ENCODE measurements at regions not wholly inside any gene's neighbourhood (a gene's known extent, or its start where the extent isn't known, plus 50 kb on each side); places are given as distances from the start of the nearest gene placed in this dataset.

- H3K36me3 ChIP-seq (ENCODE audit: insufficient read depth, low read length) = no peaks in the 10 kb centered on the region
- H3K4me3 ChIP-seq (ENCODE audit: low read depth, low read length, poor library complexity, severe bottlenecking) = no peak overlapping the region
- no peak overlapping the region for H2AFZ ChIP-seq (ENCODE audit: low read length)
- no peaks in the 10 kb centered on the region for H3K4me1 ChIP-seq (ENCODE audit: insufficient read depth, low read length, severe bottlenecking)
- H3K9me3 ChIP-seq (ENCODE audit: low read length) = no peaks in the 10 kb centered on the region
- no peaks in the 10 kb centered on the region for H4K20me1 ChIP-seq (ENCODE audit: insufficient read depth, low read length)
- no peaks in the 10 kb centered on the region for H3K79me2 ChIP-seq (ENCODE audit: insufficient read depth, low read length)
- no peak for TF ChIP-seq CTCF (IDR thresholded peaks at IDR 0.05; ENCODE audit: low read length)
- TF ChIP-seq EZH2 (IDR thresholded peaks at IDR 0.05; ENCODE audit: borderline replicate concordance, low read length) = no peak
- H3K9me2 ChIP-seq (ENCODE audit: low read depth, low read length) = no peaks in the 10 kb centered on the region
- no peaks in the 10 kb centered on the region for H3K27me3 ChIP-seq (ENCODE audit: insufficient read depth, low read length)
- H3F3A ChIP-seq (ENCODE audit: insufficient read depth, low read length) = no peaks in the 10 kb centered on the region
- no peak overlapping the region for H3K9ac ChIP-seq (ENCODE audit: low read length)
- no peak overlapping the region for H3K27ac ChIP-seq (ENCODE audit: low read depth, low read length, poor library complexity, severe bottlenecking)
- H3K4me2 ChIP-seq (ENCODE audit: low read length) = no peak overlapping the region
Observed at GRCh38 chr13:97695684-97696083, 257.8 kb upstream of the IPO5 start.

GRCh38 chr13:97696921-97697320 lies 256.6 kb upstream of the IPO5 start:
- TF ChIP-seq EZH2 (IDR thresholded peaks at IDR 0.05; ENCODE audit: borderline replicate concordance, low read length) (no peak), CTCF (IDR thresholded peaks at IDR 0.05; ENCODE audit: low read length) (no peak)
- no peaks in the 10 kb centered on the region for H3K4me1 ChIP-seq (ENCODE audit: insufficient read depth, low read length, severe bottlenecking)
- no peak overlapping the region for H2AFZ ChIP-seq (ENCODE audit: low read length)
- no peaks in the 10 kb centered on the region for H3K9me3 ChIP-seq (ENCODE audit: low read length)
- H3F3A ChIP-seq (ENCODE audit: insufficient read depth, low read length) = no peaks in the 10 kb centered on the region
- H3K4me2 ChIP-seq (ENCODE audit: low read length) = no peak overlapping the region
- H3K9ac ChIP-seq (ENCODE audit: low read length) = no peak overlapping the region
- no peaks in the 10 kb centered on the region for H3K79me2 ChIP-seq (ENCODE audit: insufficient read depth, low read length)
- no peak overlapping the region for H3K27ac ChIP-seq (ENCODE audit: low read depth, low read length, poor library complexity, severe bottlenecking)
- no peaks in the 10 kb centered on the region for H4K20me1 ChIP-seq (ENCODE audit: insufficient read depth, low read length)
- no peaks in the 10 kb centered on the region for H3K36me3 ChIP-seq (ENCODE audit: insufficient read depth, low read length)
- no peaks in the 10 kb centered on the region for H3K27me3 ChIP-seq (ENCODE audit: insufficient read depth, low read length)
- H3K9me2 ChIP-seq (ENCODE audit: low read depth, low read length) = no peaks in the 10 kb centered on the region
- no peak overlapping the region for H3K4me3 ChIP-seq (ENCODE audit: low read depth, low read length, poor library complexity, severe bottlenecking)

GRCh38 chr13:97700306-97700848 lies 253.1 kb upstream of the IPO5 start:
- Histone ChIP-seq H4K20me1 (ENCODE audit: insufficient read depth, low read length) (no peaks in the 10 kb centered on the region), H3K9ac (ENCODE audit: low read length) (no peak overlapping the region), H3K9me2 (ENCODE audit: low read depth, low read length) (no peaks in the 10 kb centered on the region), H3K9me3 (ENCODE audit: low read length) (no peaks in the 10 kb centered on the region), H3K79me2 (ENCODE audit: insufficient read depth, low read length) (no peaks in the 10 kb centered on the region), H3K4me3 (ENCODE audit: low read depth, low read length, poor library complexity, severe bottlenecking) (no peak overlapping the region), H3K27me3 (ENCODE audit: insufficient read depth, low read length) (no peaks in the 10 kb centered on the region), H3K4me1 (ENCODE audit: insufficient read depth, low read length, severe bottlenecking) (no peaks in the 10 kb centered on the region), H3F3A (ENCODE audit: insufficient read depth, low read length) (no peaks in the 10 kb centered on the region), H3K36me3 (ENCODE audit: insufficient read depth, low read length) (no peaks in the 10 kb centered on the region), H2AFZ (ENCODE audit: low read length) (no peak overlapping the region), H3K27ac (ENCODE audit: low read depth, low read length, poor library complexity, severe bottlenecking) (no peak overlapping the region), H3K4me2 (ENCODE audit: low read length) (no peak overlapping the region)
- TF ChIP-seq EZH2 (IDR thresholded peaks at IDR 0.05; ENCODE audit: borderline replicate concordance, low read length) = no peak
- TF ChIP-seq CTCF (IDR thresholded peaks at IDR 0.05; ENCODE audit: low read length) = no peak

All from OCI-LY1 (cell line).